ENCODE measurements at regions not wholly inside any gene's neighbourhood (a gene's known extent, or its start where the extent isn't known, plus 50 kb on each side); places are given as distances from the start of the nearest gene placed in this dataset.

DNA sequence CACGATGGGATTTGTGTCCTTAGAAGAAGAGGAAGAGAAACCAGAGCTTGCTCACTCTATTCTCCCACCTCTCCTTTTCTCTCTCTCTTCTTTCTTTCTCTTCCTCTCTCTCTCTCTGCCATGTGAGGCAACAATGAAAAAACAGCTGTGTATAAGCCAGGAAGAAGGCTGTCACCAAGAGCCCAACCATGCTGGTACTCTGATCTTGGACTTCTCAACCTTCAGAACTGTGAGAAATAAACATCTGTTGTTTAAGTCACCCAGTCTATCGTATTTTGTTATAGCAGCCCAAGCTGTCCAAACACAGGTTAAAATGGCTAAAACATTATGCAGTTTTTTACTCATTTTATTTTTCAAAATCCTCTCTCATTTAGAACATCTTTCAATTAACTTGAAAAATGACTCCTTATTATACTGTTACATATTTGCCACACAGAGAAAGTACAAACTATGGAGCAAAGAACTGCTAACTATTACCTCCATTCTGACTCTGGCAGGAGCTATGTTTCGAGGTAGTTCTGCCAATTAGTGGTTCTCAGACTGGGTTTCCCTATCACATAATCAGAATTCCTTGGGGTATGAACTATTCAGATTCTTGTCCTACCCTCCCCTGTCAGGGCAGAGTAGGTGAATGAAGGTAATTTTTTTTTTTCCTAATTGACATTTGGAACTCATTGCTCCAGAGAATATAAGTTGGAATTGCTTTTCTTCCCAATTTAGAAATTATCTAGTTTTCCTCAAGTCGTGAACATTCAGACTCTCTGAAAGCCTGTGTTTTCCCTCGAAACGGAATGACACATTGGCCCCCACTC is 434.6 kb downstream of the ENC1 start:
- Histone ChIP-seq H3K36me3 (ENCODE audit: control insufficient read depth, insufficient read depth, low read length) (no peaks in the 10 kb centered on the region), H3K4me3 (ENCODE audit: extremely low read depth, insufficient read depth, low read length, poor library complexity, severe bottlenecking) (no peak overlapping the region), H3K27ac (ENCODE audit: low read depth, low read length, severe bottlenecking) (no peak overlapping the region), H3K9me3 (ENCODE audit: control insufficient read depth, low read length) (no peaks in the 10 kb centered on the region), H3K4me1 (ENCODE audit: control insufficient read depth, insufficient read depth, low read length, poor library complexity, severe bottlenecking) (no peaks in the 10 kb centered on the region)
- WGBS, 2 experiments (ENCODE audit: insufficient coverage in 2 of 2): 86 to 88% methylated on average over 3 to 4 of the region's 6 CpGs

DNA sequence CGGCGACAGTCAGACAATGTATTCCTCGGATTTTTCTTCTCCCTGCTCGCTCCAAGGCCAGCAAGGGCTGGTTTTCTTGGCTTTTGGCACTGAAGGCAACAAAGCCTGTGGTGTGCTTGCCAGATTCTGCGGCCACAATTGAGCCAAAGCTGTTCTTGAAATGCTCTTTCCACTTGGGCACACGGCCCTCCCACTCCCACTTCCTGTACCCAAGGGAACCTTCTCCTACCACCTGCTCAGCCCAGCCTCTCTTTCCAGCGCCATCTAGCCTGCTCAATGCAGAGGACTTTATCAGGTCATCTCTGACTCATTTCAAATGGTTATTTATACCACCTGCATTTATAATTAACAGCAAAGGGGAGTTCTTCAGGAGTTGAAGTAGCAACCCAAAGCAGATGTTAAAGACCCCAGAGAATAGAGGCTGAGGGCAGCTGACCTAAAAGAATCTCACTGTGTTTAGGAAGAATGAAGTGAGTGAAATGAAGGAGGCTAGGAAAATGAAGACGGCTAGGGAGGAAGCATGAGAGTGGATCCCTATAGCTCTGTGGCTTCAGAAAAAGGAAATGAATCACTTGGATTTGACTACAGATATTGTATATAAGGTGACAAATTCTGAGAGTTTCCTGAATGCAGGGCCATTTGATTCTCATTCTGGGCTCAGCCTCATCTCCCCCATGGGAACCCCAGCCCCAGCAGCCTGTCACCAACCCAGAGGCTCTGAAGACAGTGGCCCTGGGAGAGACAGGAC is 439.0 kb downstream of the ENC1 start:
- H3K4me1 ChIP-seq (ENCODE audit: control insufficient read depth, insufficient read depth, low read length, poor library complexity, severe bottlenecking): peaks cover 6% of the 10 kb centered on the region
- no peaks in the 10 kb centered on the region for H3K36me3 ChIP-seq (ENCODE audit: control insufficient read depth, insufficient read depth, low read length)
- no peak overlapping the region for H3K4me3 ChIP-seq (ENCODE audit: extremely low read depth, insufficient read depth, low read length, poor library complexity, severe bottlenecking)
- WGBS, 2 experiments (ENCODE audit: insufficient coverage in 2 of 2): 93 to 97% methylated on average over 8 of the region's 8 CpGs
- no peaks in the 10 kb centered on the region for H3K9me3 ChIP-seq (ENCODE audit: control insufficient read depth, low read length)
- H3K27ac ChIP-seq (ENCODE audit: low read depth, low read length, severe bottlenecking): no peak overlapping the region

DNA sequence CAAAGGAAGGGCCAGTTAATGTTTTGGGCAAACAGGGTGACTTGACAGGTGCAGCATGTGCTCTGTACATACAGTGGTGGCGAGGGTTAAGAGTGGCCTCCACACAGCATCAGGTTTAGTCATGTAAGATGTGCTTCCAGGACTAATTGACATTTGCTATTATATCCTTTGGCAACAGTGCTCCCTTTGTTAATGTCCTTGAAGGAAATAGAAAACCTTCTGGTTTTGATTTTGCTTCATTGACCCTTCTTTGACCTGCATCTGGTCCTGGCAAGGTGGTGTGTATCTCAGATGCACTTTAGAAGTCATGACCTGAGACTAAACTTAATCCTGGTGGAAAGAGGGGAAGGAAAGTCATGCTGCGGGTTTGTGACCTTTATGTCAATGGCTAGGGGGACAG is 440.0 kb downstream of the ENC1 start:
- H3K9me3 ChIP-seq (ENCODE audit: control insufficient read depth, low read length): no peaks in the 10 kb centered on the region
- WGBS, 2 experiments (ENCODE audit: insufficient coverage in 2 of 2): 90 to 100% methylated on average over 2 of the region's 2 CpGs
- peaks cover 6% of the 10 kb centered on the region for H3K4me1 ChIP-seq (ENCODE audit: control insufficient read depth, insufficient read depth, low read length, poor library complexity, severe bottlenecking)
- no peak overlapping the region for H3K4me3 ChIP-seq (ENCODE audit: extremely low read depth, insufficient read depth, low read length, poor library complexity, severe bottlenecking)
- no peak overlapping the region for H3K27ac ChIP-seq (ENCODE audit: low read depth, low read length, severe bottlenecking)
- no peaks in the 10 kb centered on the region for H3K36me3 ChIP-seq (ENCODE audit: control insufficient read depth, insufficient read depth, low read length)

DNA sequence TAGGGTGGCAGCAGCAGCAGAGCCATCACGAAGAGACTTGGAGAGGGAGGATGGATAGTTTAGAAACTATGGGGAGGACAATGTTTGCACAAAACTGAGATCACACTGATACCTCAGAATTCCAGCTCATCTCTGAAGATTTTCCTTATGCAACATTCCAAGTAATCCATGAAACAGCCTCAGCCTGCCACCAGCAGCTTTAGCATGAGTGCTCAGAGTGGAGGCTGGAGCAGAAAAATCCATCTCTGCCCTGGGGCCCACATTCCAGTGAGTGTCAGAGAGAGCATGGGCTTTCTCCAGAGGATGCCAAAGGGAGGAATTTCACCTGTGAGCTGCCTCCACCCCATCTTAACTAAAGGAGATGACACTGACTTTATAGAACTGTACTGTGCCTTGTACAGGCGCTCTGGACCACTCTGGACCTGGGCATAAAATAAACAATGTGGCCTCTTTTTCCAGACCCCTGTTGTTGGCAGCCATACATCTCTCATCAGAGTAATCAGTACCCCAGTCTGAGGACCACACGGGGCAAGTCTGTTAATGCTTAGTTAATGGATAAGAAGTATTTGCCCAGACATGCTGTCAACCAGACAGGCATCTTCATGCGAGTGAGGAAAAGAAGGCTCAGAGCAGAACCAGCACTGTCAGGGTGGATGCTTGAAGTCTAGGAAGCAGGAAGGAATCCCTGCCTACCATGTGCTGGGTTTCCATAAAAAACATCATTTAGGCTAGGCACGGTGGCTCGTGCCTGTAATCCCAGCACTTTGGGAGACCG is 440.9 kb downstream of the ENC1 start:
- Histone ChIP-seq H3K9me3 (ENCODE audit: control insufficient read depth, low read length) (no peaks in the 10 kb centered on the region), H3K27ac (ENCODE audit: low read depth, low read length, severe bottlenecking) (no peak overlapping the region), H3K36me3 (ENCODE audit: control insufficient read depth, insufficient read depth, low read length) (no peaks in the 10 kb centered on the region), H3K4me3 (ENCODE audit: extremely low read depth, insufficient read depth, low read length, poor library complexity, severe bottlenecking) (no peak overlapping the region), H3K4me1 (ENCODE audit: control insufficient read depth, insufficient read depth, low read length, poor library complexity, severe bottlenecking) (peaks cover 6% of the 10 kb centered on the region)
- 80 to 89% methylated on average over 4 of the region's 7 CpGs for WGBS, 2 experiments (ENCODE audit: insufficient coverage in 2 of 2)

DNA sequence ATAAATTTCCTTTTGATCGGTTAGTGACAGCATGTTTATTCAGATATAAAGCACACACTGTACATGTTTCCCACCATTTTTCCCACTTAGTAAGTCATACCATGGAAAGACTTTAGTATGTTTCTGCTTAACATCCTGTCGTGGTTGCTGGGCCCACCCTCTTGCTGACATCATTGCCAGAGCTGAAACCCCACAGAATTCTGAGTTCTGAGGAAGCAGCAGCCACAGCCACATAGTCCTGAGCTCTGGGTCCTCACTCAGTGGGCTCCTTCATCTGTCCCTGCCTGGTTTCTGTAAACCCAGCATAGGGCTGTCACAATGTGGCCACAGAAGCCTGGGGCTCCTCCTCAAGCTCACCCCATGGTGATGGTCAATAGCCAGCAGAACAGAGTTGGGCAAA is 441.5 kb downstream of the ENC1 start:
- 60 to 67% methylated on average over 1 of the region's 2 CpGs for WGBS, 2 experiments (ENCODE audit: insufficient coverage in 2 of 2)
- H3K4me1 ChIP-seq (ENCODE audit: control insufficient read depth, insufficient read depth, low read length, poor library complexity, severe bottlenecking): peaks cover 6% of the 10 kb centered on the region
- H3K9me3 ChIP-seq (ENCODE audit: control insufficient read depth, low read length): no peaks in the 10 kb centered on the region
- no peak overlapping the region for H3K27ac ChIP-seq (ENCODE audit: low read depth, low read length, severe bottlenecking)
- no peaks in the 10 kb centered on the region for H3K36me3 ChIP-seq (ENCODE audit: control insufficient read depth, insufficient read depth, low read length)
- no peak overlapping the region for H3K4me3 ChIP-seq (ENCODE audit: extremely low read depth, insufficient read depth, low read length, poor library complexity, severe bottlenecking)

DNA sequence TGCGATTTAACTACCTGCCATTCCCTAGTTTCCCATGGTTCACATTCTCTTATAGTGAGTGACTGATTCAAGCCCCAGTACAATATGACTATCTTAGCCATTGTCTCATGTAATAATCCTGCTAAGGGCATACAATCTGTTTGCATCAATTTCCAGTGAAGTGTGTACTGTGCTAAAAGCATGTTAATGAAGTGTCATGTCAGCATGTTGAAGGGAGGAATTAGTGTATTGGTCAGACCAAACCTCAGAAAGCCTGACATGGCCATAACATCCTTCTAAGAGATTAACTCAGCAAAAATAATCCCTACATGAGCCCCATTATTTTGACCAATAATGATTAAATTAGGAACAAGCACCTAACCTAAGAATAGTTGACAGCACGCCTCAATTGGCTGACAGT is 442.4 kb downstream of the ENC1 start:
- no peaks in the 10 kb centered on the region for H3K9me3 ChIP-seq (ENCODE audit: control insufficient read depth, low read length)
- peaks cover 6% of the 10 kb centered on the region for H3K4me1 ChIP-seq (ENCODE audit: control insufficient read depth, insufficient read depth, low read length, poor library complexity, severe bottlenecking)
- H3K4me3 ChIP-seq (ENCODE audit: extremely low read depth, insufficient read depth, low read length, poor library complexity, severe bottlenecking): no peak overlapping the region
- H3K36me3 ChIP-seq (ENCODE audit: control insufficient read depth, insufficient read depth, low read length): no peaks in the 10 kb centered on the region
- no peak overlapping the region for H3K27ac ChIP-seq (ENCODE audit: low read depth, low read length, severe bottlenecking)
- whole genome bisulfite sequencing, 2 experiments (ENCODE audit: insufficient coverage in 2 of 2): 100% methylated on average over 1 of the region's 2 CpGs; no CpG with 5 or more reads in 1 of the 2 experiments

DNA sequence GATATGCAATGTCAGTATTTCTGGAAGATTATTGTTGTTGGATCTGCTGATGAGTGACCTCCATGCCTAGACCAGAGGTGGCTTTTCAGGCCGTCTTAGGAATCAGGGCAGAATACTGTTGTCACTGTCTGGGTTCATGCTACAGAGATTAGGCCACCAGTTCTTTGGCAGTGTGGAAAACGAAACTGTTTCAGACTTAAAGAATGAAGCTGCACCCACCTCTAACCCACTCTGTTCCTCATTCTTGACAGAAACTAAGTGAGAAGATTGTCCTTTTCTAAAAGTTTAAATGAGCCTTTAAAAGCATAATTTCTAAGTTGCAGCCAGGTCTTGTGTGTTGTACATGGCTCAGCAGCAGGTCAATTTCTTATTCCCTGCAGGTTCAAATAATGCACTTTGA is 444.3 kb downstream of the ENC1 start:
- Histone ChIP-seq H3K4me1 (ENCODE audit: control insufficient read depth, insufficient read depth, low read length, poor library complexity, severe bottlenecking) (peaks cover 6% of the 10 kb centered on the region), H3K27ac (ENCODE audit: low read depth, low read length, severe bottlenecking) (no peak overlapping the region)
- WGBS, 2 experiments (ENCODE audit: insufficient coverage in 2 of 2): 71 to 88% methylated on average over 1 of the region's 2 CpGs

DNA sequence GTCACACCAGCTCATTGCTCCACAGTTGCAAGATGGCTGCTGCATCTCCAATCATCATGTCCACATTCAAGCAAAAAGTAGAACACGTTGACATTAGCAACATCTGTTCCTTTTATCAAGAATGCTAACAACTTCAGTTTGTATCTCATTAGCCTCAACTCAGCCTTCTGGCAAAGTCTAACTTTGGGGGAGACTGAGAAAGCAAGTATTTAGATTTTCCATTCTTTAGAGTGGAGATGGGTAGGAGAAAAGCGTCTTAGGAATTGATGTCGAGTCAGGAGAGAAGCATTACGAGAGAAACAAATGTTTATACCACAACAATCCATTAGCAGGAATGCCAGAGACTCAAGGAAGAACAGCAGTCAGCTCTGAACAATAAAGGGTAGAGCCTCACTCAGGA is 446.3 kb downstream of the ENC1 start:
- Histone ChIP-seq H3K36me3 (ENCODE audit: control insufficient read depth, insufficient read depth, low read length) (no peaks in the 10 kb centered on the region), H3K27ac (ENCODE audit: low read depth, low read length, severe bottlenecking) (no peak overlapping the region), H3K4me1 (ENCODE audit: control insufficient read depth, insufficient read depth, low read length, poor library complexity, severe bottlenecking) (peaks cover 3% of the 10 kb centered on the region), H3K9me3 (ENCODE audit: control insufficient read depth, low read length) (no peaks in the 10 kb centered on the region), H3K4me3 (ENCODE audit: extremely low read depth, insufficient read depth, low read length, poor library complexity, severe bottlenecking) (no peak overlapping the region)
- 93% methylated on average over 3 of the region's 4 CpGs; no CpG with 5 or more reads in 1 of the 2 experiments for WGBS, 2 experiments (ENCODE audit: insufficient coverage in 2 of 2)

More for the DNA sequence above, 444.3 kb downstream of the ENC1 start:
- no peaks in the 10 kb centered on the region for H3K36me3 ChIP-seq (ENCODE audit: control insufficient read depth, insufficient read depth, low read length)
- no peaks in the 10 kb centered on the region for H3K9me3 ChIP-seq (ENCODE audit: control insufficient read depth, low read length)
- no peak overlapping the region for H3K4me3 ChIP-seq (ENCODE audit: extremely low read depth, insufficient read depth, low read length, poor library complexity, severe bottlenecking)

DNA sequence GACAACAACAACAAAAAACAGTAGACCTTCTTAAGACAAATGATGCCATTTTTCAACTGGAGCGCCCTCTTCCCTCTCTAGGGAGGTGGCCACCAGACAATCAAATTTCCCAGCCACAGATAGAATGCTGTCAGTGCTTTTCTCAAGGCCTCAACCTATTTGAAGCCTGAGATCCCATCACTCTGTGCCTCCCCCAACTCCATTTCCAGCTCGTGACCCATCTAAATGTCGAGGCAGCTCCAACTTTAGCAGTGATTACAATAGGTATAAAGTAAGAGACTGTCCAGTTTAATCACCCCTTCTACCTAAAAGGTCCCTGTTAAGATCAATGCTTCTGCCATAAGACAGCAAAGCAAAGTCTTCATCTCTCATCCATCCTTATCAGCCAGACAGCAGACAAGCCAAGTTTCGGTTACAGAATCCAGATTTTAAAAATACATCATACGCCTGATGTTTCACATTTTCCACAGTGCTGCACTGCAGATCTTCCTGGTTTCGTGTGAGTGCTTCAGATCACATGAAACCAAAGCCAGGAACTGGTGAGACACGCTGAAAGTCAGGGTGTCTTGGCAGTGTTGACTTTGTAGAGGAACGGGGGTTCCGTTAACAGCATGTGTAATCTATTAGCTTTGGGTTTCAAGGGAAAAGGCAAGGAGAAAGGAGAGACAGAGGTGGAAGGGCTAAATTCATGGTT is 447.8 kb downstream of the ENC1 start:
- no peak overlapping the region for H3K27ac ChIP-seq (ENCODE audit: low read depth, low read length, severe bottlenecking)
- WGBS, 2 experiments (ENCODE audit: insufficient coverage in 2 of 2): 85 to 91% methylated on average over 7 to 8 of the region's 9 CpGs
- H3K4me3 ChIP-seq (ENCODE audit: extremely low read depth, insufficient read depth, low read length, poor library complexity, severe bottlenecking): no peak overlapping the region
- H3K36me3 ChIP-seq (ENCODE audit: control insufficient read depth, insufficient read depth, low read length): no peaks in the 10 kb centered on the region
- H3K9me3 ChIP-seq (ENCODE audit: control insufficient read depth, low read length): no peaks in the 10 kb centered on the region
- no peaks in the 10 kb centered on the region for H3K4me1 ChIP-seq (ENCODE audit: control insufficient read depth, insufficient read depth, low read length, poor library complexity, severe bottlenecking)

All from mesodermal cell (in vitro differentiated cells).